ENCODE measurements at regions not wholly inside any gene's neighbourhood (a gene's known extent, or its start where the extent isn't known, plus 50 kb on each side); places are given as distances from the start of the nearest gene placed in this dataset.

- Mint-ChIP-seq H3K4me3 (no peak overlapping the region), H3K9me3 (no peaks in the 10 kb centered on the region), H3K27me3 (ENCODE audit: insufficient read depth) (peaks cover 5% of the 10 kb centered on the region; the same call in 1 of the 2 replicates), H3K4me1 (ENCODE audit: low read depth) (peaks cover 19% of the 10 kb centered on the region), H3K36me3 (ENCODE audit: low read depth) (no peaks in the 10 kb centered on the region), H3K27ac (no peak overlapping the region)
- no peak for TF ChIP-seq CTCF (IDR thresholded peaks at IDR 0.05)
- no peak for DNase-seq
Observed at GRCh38 chr7:82629583-82629982, 186.0 kb upstream of the CACNA2D1 start.

DNA sequence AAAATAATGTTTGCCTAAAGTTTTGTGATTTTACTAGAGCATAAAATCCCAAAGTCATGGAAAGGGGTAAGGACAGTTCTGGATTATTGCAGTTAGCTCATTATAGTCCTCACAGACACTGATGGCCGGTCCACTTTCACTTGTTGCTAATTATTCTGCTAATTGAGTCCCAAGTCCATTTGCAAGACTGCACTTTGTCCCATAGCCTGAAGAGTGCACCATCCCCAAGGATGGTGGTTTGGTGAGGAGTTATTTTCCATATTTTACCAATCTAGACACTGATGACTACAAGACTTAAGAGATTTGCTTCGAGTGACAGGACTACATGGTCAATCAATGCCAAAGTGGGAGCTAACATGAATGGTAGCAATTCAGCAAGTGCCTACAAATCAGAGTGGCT is 181.8 kb upstream of the CACNA2D1 start:
- Mint-ChIP-seq H3K9me3 (no peaks in the 10 kb centered on the region), H3K27ac (no peak overlapping the region), H3K27me3 (ENCODE audit: insufficient read depth) (peaks cover 5% of the 10 kb centered on the region; the same call in 1 of the 2 replicates), H3K36me3 (ENCODE audit: low read depth) (no peaks in the 10 kb centered on the region), H3K4me1 (ENCODE audit: low read depth) (peaks cover 21% of the 10 kb centered on the region), H3K4me3 (no peak overlapping the region)
- DNase-seq: no peak
- peak; percentile 42; the same call in 1 of the 2 replicates for TF ChIP-seq CTCF (IDR thresholded peaks at IDR 0.05)

- peak overlapping the region; percentile 66; the same call in 1 of the 2 replicates for H3K27ac Mint-ChIP-seq
- H3K4me3 Mint-ChIP-seq: no peak overlapping the region
- DNase-seq: no peak
Observed at GRCh38 chr7:82624965-82625364, 181.4 kb upstream of the CACNA2D1 start.

GRCh38 chr7:82624337-82624736 is 180.8 kb upstream of the CACNA2D1 start:
- peak; percentile 87 for DNase-seq
- peak overlapping the region; percentile 66 for H3K27ac Mint-ChIP-seq
- peaks cover 5% of the 10 kb centered on the region; the same call in 1 of the 2 replicates for H3K27me3 Mint-ChIP-seq (ENCODE audit: insufficient read depth)
- TF ChIP-seq CTCF (IDR thresholded peaks at IDR 0.05): no peak
- peak overlapping the region; percentile 42 for H3K4me3 Mint-ChIP-seq
- H3K36me3 Mint-ChIP-seq (ENCODE audit: low read depth): no peaks in the 10 kb centered on the region
- no peaks in the 10 kb centered on the region for H3K9me3 Mint-ChIP-seq
- peaks cover 14% of the 10 kb centered on the region for H3K4me1 Mint-ChIP-seq (ENCODE audit: low read depth)

More at GRCh38 chr7:82624965-82625364, 181.4 kb upstream of the CACNA2D1 start:
- Mint-ChIP-seq H3K27me3 (ENCODE audit: insufficient read depth) (peaks cover 5% of the 10 kb centered on the region; the same call in 1 of the 2 replicates), H3K4me1 (ENCODE audit: low read depth) (peaks cover 20% of the 10 kb centered on the region), H3K36me3 (ENCODE audit: low read depth) (no peaks in the 10 kb centered on the region), H3K9me3 (no peaks in the 10 kb centered on the region)
- TF ChIP-seq CTCF (IDR thresholded peaks at IDR 0.05): no peak

DNA sequence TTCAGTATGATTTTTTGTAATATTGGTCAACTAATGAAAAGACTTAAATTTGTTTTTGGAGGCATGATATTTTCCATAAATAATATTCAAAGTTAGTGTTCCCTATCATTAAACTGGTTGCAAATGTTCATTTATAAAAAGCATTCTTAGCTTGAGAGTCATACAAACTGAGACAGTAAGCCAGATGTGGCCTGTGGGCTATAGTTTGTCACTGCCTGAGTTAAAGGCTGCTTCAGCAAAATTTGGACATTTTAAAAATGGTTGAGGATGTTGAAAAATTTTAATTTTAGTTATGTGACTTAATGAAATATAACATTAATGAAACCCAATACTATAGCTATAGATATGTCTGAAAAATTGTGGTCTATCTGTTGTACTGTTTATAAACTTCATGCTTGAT is 180.2 kb upstream of the CACNA2D1 start:
- Mint-ChIP-seq H3K36me3 (ENCODE audit: low read depth) (no peaks in the 10 kb centered on the region), H3K27ac (peak overlapping the region; percentile 66)
- no peak for DNase-seq

More for the DNA sequence above, 180.2 kb upstream of the CACNA2D1 start:
- Mint-ChIP-seq H3K27me3 (ENCODE audit: insufficient read depth) (peaks cover 5% of the 10 kb centered on the region; the same call in 1 of the 2 replicates), H3K4me3 (0 out of 2 replicates have a peak overlapping the region, but pooled peaks have one; percentile 42), H3K4me1 (ENCODE audit: low read depth) (peaks cover 11% of the 10 kb centered on the region), H3K9me3 (no peaks in the 10 kb centered on the region)
- no peak for TF ChIP-seq CTCF (IDR thresholded peaks at IDR 0.05)
